Femur (tissue), 1 donor: ENCODE measurements at regions not wholly inside any gene's neighbourhood (a gene's known extent, or its start where the extent isn't known, plus 50 kb on each side); places are given as distances from the start of the nearest gene placed in this dataset.
"Not testable (repeated sequence)": the region's sequence is repeated elsewhere in the genome, so short reads cannot be mapped to it uniquely, and the experiment has no call there.

Experiments used
- DNase-seq: peaks from one replicate; pipeline ENCODE4 v3.0.0-alpha.2; 2017

DNA sequence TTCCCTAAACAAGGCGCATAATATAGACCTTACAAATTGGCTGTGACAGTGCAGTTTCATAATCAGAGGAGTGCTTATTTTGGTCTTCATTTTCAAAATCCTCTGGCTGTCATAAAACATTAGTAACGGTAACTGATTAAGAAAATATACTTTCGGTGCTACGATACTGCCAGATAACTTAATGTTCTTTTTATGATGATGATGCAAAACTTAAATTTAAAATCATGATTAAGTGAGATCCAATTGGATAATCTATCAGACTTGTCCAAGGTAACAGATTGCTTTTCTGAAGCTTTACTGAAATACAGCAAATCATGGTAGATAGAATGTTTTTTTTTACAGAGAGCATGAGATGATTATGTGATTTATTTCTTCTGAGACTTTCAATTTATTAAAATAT is 364.2 kb upstream of the CNTN3 start:
- DNase-seq, result no peak

- not testable (repeated sequence) for DNase-seq
Measured at GRCh38 chr3:74985028-74985904, 370.8 kb upstream of the CNTN3 start.

- DNase-seq, result no peak
Measured at GRCh38 chr3:74988095-74988494, 373.6 kb upstream of the CNTN3 start.

- DNase-seq, result no peak
Measured at GRCh38 chr3:74992898-74993297, 378.4 kb upstream of the CNTN3 start.

DNA sequence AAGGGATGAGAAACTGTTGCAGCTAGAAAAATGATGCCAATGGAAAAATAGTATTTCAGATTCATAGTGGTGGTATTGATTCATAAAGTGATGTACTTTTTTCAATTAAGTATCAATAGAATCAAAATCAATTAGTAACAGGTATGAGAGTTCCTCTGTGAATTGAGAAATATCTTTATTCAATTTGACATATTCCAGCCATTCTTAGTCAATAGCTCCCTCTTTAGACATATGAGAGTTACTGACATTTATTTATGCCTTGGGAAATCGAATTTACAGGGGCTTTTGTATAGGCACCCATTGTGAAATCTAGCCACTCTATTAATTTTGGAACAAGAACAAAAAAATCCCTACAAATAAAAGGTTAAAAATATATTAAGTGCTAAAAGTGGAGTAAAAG is 386.9 kb upstream of the CNTN3 start:
- DNase-seq, result no peak

DNA sequence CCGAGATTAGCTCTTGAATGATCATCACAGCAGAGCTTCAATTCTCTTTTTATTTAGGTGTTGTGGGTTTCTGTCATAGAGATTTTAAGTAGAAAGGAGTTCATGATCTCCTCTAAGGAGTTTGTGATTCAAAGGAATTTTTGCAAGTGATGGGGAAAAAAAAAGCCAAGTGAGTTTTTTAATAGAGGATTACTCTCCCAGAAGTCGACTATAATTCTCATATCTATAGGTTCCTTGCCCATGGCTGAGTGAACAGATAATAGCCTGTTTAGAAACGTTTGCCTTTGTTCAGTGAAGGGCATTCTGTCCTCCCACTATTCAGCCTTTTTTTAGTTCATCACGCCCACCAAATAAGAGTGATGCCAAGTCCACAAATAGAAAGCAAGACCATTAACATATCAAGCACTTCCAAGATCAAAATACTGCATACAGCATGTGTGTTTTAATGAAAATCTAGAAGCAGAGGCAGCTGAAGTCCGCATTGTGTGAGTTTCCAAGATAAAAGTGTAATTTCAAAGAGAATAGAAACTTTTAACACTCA is 398.4 kb upstream of the CNTN3 start:
- DNase-seq, result no peak

DNA sequence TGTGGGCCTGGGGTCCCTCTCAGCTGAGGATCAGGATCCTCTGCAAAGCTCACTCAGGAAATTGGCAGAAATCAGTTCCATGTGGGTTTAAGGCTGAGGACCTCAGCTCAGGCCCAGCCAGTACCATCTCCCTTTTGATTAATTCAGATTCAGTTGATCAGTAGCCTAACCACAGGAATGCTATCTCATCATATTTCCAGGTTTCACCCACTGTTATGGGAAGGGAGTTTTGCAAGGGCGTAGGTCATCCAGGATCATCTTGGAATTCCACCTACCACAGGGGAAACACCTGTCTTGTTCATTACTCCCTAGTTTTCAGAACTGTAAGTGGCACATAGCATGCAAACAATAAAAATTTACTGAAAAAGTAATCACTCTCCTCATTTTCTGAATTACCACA is 399.5 kb upstream of the CNTN3 start:
- DNase-seq, result no peak

DNA sequence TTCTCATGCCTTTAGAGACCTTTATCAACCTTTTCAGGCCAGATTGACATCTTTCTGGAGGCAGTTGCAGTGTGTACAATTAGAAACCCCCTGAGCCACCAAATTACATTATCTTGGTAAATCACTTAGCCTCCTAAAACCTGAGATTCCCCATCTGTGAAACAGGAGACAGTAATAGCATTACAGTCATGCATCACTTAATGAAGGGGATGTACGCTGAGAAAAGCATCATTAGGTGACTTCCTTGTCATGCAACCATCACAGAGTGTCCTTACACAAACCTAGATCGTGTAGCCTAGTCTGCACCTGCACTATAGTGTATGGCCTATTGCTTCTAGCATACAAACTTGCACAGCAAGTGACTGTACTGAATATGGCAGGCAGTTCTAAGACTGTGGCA is 400.8 kb upstream of the CNTN3 start:
- no peak for DNase-seq

GRCh38 chr3:75035146-75035545 is 420.7 kb upstream of the CNTN3 start:
- DNase-seq, result no peak

GRCh38 chr3:75042941-75043340 is 428.5 kb upstream of the CNTN3 start:
- no peak for DNase-seq

GRCh38 chr3:75048650-75049049 is 434.2 kb upstream of the CNTN3 start:
- DNase-seq, result no peak

GRCh38 chr3:75049533-75049932 is 435.1 kb upstream of the CNTN3 start:
- no peak for DNase-seq

- DNase-seq, result no peak
Measured at GRCh38 chr3:75059120-75059519, 444.7 kb upstream of the CNTN3 start.

DNA sequence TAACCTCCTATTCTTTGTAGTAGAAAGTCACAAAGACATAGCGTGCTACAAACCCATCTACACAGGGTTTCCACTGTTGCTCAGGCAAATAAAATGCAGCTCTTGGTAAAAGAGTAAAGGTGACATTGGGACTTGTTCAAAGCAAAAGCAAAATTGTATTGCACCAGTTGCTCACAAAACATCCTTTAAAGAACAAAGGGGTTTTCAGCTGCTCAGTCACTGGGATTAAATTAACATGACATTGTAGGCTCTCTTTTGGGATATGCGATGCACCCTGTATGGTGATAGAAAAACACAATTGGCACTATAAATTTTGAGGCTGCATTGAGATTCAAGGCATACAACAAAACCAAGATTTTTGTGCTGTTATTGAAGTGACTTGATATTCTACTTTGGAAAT is 447.3 kb upstream of the CNTN3 start:
- no peak for DNase-seq

GRCh38 chr3:75075158-75075557 is 460.7 kb upstream of the CNTN3 start:
- DNase-seq, result no peak

DNA sequence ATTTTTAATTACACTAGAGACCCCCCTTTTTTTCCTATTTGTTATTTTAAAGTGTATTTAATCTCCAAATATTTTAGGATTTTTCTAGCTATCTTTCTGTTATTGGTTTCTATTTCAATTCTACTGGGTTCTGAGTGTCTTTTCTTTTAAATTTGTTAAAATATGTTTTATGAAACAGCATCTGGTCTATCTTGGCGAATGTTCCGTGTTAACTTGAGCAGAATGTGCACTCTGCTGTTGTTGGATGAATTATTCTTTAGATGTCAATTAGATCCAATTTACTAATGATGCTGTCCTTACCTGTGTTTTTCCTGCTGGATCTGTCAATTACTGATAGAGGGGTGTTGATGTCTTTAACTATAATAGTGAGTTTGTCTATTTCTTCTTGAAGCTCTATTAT is 462.0 kb upstream of the CNTN3 start:
- no peak for DNase-seq

- DNase-seq, result no peak
Measured at GRCh38 chr3:75078290-75078689, 463.8 kb upstream of the CNTN3 start.

DNA sequence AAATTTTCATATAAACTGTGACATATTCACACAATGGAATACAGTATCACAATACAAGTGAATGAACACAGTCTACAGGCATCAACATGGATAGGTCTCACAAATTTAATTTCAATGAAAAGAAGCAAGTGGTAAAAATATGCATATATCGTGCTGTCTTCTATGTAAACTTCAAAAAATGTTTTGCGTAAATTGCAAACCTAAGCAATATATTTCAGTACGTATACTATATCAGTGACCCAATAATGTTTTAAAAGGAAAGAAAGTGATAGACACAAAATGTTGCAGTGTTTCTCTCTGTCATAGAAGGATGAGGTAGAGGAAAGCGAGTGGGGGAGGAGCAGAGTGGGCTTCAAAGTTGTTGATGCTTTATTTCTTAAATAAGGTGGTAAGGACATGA is 468.4 kb upstream of the CNTN3 start:
- no peak for DNase-seq

DNA sequence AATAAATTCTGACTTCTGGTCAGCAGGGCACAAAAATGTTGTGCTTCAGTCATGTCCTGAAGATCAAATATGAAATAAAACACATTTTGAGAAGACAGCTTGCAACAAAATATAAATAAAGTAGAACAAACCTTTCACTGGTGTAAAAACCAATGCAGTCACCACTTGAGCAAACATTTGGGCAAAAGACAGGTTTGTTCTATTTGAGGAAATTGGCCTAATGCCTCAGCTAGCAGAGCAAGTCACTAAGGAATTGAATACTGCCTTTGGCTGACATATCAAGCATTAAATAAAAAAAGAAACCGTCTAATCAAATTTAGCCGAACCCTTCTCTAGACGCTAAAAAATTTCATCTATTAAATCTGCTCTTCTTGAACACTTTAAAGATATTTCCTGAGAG is 475.4 kb upstream of the CNTN3 start:
- no peak for DNase-seq

DNA sequence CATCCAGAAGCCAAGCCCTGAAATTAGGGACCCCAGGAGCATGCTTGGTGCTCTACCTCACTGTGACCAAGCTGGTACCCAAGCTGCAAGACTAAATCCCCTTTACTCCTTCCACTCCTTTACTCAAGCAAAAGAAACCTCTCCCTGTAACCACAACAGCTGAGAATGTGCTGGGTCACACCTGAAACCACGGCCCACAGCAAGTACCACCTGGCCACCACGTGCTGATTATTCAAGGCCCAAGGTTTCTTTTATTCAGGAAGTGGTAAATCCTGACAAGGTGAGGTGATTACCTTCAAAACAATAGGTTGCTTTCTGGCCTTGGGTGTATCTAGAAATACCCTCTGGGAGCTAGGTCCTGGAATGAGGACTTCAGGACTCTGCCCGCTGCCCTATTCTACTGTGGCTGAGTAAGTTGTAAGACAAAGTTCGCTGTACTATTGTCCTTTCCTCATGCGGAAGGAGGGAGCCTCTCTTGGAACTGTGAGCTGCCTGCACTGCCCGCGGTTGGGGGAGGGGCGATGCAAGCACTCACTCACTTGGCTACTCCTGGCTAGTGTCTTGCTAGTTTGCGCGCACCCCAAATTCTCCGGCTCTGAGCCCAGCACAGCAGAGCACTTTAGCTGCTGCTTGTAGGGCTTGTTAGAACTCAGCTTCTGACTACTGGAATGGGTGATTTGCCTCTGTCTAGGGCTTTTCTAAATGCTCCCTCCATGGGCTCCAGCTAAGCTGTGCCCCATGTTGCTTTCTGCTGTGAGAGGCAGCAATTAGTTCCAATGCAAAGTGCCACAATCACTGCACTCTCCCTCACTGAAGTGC is 487.1 kb upstream of the CNTN3 start:
- DNase-seq, result no peak

- no peak for DNase-seq
Measured at GRCh38 chr3:75110741-75111140, 496.3 kb upstream of the CNTN3 start.

DNA sequence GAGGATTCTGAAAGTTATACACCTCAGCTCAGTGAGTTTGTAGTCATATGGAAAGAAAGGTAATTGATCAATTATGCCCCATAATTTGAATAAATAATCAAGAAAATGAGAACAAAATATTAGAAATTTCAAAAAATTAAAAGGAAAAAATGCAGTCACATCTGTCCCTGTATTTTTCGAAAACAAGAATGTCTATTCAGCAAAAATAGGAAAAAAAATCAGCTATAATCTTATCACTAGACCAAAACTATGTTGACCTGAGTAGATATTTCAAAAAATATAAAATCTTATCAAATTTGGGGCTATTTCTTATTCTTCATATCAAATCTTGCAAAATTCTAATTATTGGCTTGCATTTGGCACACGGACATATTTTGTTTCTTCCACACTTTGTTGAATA is 501.2 kb upstream of the CNTN3 start:
- no peak for DNase-seq

GRCh38 chr3:75118779-75119178 is 504.3 kb upstream of the CNTN3 start:
- no peak for DNase-seq

DNA sequence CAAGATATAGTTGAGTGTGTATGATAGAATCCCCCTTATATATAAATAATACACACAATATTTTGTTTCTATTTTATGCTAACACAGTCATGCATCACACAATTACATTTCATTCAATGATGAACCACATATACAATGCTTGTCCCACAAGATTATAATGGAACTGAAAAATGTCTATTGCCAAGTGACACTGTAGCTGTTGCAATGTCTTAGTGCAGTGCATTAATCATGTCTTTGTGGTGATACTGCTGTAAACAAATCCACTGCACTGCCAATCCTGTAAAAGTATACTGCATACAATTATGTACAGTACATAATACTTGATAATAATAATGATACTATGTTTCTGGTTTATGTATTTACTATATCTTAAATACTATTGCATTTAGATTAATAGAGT is 512.1 kb upstream of the CNTN3 start:
- DNase-seq, result no peak
